ENCODE measurements at regions not wholly inside any gene's neighbourhood (a gene's known extent, or its start where the extent isn't known, plus 50 kb on each side); places are given as distances from the start of the nearest gene placed in this dataset.
A peak's percentile ranks its signal among the peaks of the same experiment; 100 is the strongest.

GRCh38 chr10:71127773-71128172 is 84.6 kb upstream of the UNC5B start:
- DNase-seq, result no peak

GRCh38 chr10:71128311-71128980 is 83.9 kb upstream of the UNC5B start:
- no peak for DNase-seq

DNA sequence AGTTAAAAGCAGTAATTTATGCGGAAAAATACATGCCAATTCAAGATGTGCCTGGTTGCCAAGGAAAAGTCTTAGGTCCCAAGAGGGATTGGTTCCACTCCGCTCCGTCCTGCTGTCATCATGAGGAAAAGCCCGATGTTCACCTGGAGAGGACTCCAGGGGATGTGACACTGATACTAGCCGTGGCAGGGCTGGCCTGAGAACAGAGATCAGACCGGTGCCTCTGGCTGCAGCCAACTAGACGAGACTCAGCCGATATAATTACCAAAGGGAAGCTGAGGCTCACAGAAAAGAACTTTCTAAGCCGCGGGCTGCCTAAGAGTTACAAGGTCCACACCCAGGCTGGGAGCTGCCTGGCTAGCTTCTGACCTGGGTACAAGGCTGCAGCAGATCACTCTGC is 81.3 kb upstream of the UNC5B start:
- DNase-seq, result no peak

DNA sequence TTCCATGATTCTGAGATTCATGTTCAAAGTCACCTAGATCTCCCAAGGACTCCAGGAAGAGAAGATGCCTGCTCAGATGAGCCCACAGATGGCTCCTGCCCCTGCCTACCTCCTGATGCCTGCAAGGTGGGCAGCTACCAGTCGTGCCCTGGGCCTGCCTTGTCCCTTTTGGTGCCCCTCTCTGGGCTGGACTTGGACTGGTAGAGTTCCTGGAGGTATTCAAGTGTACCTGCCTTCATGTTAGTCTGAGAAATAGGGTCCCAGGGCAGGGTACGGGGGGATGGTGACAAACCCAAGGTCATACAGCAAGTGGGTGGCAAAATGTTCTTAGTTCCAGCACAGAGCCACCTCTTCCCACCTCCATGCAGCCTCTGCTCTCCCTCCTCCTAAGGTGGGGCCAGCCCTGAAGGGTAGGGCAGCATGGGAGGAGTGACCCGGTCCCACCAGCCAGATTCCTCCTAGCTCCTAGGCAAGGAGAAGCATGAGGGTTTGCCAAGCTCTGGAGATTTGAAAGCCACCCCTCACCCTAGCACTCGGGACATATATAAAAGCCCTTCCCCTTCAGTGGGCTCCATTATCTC is 80.8 kb upstream of the UNC5B start:
- no peak for DNase-seq

- no peak for DNase-seq
Observed at GRCh38 chr10:71132321-71132810, 80.0 kb upstream of the UNC5B start.

GRCh38 chr10:71133710-71134686 is 78.4 kb upstream of the UNC5B start:
- DNase-seq, result no peak

GRCh38 chr10:71134732-71135211 is 77.6 kb upstream of the UNC5B start:
- no peak for DNase-seq

- no peak for DNase-seq
Observed at GRCh38 chr10:71135236-71135635, 77.1 kb upstream of the UNC5B start.

DNA sequence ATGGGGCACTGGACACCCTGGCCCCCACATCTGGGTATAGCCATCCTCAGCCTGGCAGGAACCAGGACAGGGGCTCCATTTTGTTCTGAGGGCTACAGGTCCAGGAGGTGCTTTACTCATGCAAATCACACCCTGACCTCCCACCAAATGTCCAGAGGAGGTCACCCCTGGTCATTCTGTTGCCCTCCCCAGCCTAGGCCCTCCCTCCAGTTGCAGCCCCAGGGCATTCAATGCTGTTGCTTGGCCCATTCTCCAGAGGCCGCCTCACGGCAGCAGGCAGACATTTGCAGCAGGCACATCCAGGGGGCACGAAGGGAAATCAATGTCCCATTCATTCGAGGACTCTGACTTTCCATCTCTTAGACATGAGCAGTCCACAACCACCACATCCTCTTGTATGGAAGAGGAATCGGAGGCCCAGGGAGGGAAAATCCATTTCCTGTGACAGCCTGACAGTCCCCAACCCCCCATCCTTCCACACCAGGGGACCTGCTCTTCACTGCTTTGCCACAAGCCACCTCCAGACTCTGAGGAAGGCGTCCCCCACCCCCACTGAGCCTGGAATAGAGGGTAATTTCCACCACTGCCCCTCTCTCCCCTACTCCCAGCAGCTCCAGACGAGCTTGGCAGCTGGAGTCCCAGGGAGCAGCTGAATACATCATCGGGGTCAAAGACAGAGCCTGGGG is 76.2 kb upstream of the UNC5B start:
- no peak for DNase-seq

- DNase-seq, result no peak
Observed at GRCh38 chr10:71137701-71138100, 74.7 kb upstream of the UNC5B start.

GRCh38 chr10:71138166-71138830 is 74.1 kb upstream of the UNC5B start:
- no peak for DNase-seq

GRCh38 chr10:71141528-71141927 is 70.8 kb upstream of the UNC5B start:
- no peak for DNase-seq

- DNase-seq, result no peak
Observed at GRCh38 chr10:71143170-71143569, 69.2 kb upstream of the UNC5B start.

GRCh38 chr10:71143610-71144009 is 68.8 kb upstream of the UNC5B start:
- no peak for DNase-seq

DNA sequence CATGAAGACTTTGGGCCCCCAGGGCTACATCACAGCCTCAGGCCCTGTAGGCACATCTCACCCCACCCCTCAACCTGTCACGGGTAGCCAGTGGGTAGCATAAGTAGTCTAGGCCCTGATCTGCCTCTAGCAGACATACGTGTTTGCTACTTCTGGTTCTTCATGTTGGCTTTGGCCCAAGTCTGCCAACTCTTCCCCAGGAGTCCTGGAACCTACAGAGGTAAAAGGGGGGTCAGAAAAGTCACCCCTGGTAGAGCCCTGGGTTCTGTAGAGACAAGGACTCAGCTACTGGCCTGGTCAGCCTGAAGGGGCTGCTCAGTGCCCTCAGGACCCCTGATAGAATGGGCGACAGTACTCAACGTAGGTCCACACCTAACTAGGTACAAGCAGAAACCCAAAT is 67.5 kb upstream of the UNC5B start:
- no peak for DNase-seq

DNA sequence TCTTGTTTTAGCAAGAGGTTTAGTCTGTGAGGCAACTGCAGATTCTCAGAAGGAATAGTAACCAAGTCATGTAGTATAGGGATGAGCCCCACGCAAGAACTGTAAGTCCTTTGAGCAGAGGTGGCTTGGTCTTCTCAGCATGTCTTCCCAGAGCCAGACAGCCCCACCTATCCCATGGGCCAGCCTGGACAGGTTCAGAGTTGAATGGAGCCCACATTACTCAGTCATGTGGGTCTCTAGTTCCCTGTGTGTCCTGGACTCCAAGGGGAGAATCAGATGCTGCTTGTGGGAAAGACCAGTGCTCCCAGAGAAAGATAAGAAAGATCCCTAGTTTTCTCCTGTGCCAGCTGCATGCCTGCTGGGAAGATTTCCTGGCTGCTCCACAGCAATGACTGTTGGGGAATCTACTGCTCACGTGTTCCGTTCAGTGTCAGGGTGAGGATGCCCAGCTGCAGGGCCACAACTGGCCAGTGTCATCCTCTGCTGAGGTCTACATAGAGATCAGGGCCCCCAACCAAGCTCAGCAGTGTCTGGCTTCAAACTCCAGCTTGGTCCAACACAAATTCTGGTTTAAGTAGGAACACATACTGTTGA is 66.9 kb upstream of the UNC5B start:
- DNase-seq, result no peak

- no peak for DNase-seq
Observed at GRCh38 chr10:71150796-71151195, 61.6 kb upstream of the UNC5B start.

DNA sequence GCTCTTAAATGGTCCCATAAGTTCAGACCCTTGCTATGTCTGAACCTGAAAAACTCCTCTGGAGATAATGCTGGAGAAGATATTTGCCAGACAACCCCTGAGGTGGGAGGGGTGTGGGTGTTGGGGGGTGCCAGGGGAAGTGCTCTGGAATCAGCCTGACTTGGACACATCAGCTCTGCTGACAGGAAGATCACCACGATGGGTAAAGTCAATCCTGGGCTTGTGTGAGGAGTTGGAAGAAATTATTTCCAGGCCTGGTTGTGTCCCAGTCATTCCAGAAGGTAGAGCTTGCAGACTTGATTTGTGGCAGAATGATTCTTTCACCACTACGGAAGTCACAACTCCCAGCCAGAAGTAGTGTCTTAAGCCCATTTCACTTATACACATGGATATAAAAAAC is 60.3 kb upstream of the UNC5B start:
- no peak for DNase-seq

GRCh38 chr10:71156436-71156835 is 55.9 kb upstream of the UNC5B start:
- peak; percentile 37 for DNase-seq

DNA sequence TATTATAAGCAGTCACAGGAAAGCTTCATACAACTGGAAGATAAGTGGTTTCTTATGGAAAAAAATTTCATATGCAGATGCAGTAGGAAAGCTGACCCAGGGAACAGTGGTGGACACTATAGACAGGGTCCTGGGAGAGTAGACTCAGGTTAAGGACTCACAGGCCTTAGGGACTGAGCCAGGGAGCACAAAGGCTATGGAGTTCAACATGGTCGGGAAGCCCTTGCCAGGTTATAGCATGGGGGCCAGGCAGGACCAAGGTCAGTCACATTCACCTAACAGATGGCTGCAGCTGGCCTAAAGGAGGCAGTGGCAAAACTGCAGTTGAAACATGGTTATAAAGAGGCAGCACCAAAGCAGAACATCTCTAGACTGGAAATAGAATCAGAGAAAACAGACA is 54.9 kb upstream of the UNC5B start:
- no peak for DNase-seq

GRCh38 chr10:71158251-71158650 is 54.1 kb upstream of the UNC5B start:
- DNase-seq, result no peak

- no peak for DNase-seq
Observed at GRCh38 chr10:71158902-71159301, 53.5 kb upstream of the UNC5B start.
